ENCODE measurements at regions not wholly inside any gene's neighbourhood (a gene's known extent, or its start where the extent isn't known, plus 50 kb on each side); places are given as distances from the start of the nearest gene placed in this dataset.

DNA sequence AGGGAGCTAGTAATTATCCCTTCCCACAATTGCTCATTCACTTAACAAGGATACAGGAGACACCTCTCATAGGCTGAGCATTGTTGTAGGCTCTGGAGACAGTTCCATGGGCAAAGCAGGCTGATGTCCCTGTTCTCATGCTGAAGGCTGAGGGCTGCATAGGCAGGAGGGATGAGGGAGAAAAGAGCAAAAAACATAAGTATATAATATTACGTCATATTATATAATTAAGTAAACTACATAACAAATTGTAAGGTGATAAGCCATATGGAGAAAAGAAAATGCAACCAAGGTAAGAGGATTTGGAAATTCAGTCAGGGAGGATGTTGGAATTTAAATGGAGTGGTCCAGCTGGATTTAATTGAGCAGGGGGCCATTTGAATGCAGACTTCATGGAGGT lies 380.6 kb upstream of the ST6GAL2 start:
- H3K27me3 ChIP-seq, result no peaks in the 10 kb centered on the region
- DNase-seq (ENCODE audit: low spot score), result no peak
- no peak for TF ChIP-seq EZH2 (IDR thresholded peaks at IDR 0.05; ENCODE audit: borderline replicate concordance)
- TF ChIP-seq EZH2phosphoT487 (IDR thresholded peaks at IDR 0.05; ENCODE audit: low read depth, severe bottlenecking, unreplicated experiment), result no peak
- TF ChIP-seq, protein P1, sequence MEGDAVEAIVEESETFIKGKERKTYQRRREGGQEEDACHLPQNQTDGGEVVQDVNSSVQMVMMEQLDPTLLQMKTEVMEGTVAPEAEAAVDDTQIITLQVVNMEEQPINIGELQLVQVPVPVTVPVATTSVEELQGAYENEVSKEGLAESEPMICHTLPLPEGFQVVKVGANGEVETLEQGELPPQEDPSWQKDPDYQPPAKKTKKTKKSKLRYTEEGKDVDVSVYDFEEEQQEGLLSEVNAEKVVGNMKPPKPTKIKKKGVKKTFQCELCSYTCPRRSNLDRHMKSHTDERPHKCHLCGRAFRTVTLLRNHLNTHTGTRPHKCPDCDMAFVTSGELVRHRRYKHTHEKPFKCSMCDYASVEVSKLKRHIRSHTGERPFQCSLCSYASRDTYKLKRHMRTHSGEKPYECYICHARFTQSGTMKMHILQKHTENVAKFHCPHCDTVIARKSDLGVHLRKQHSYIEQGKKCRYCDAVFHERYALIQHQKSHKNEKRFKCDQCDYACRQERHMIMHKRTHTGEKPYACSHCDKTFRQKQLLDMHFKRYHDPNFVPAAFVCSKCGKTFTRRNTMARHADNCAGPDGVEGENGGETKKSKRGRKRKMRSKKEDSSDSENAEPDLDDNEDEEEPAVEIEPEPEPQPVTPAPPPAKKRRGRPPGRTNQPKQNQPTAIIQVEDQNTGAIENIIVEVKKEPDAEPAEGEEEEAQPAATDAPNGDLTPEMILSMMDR (IDR thresholded peaks at IDR 0.05; ENCODE audit: poor library complexity), result no peak
- H3K9me3 ChIP-seq (ENCODE audit: low read depth), result no peaks in the 10 kb centered on the region
- H2AFZ ChIP-seq, result no peak overlapping the region
- H3K27ac ChIP-seq, result no peak overlapping the region
- H3K79me2 ChIP-seq, result no peaks in the 10 kb centered on the region
- no peak overlapping the region for H3K4me3 ChIP-seq
- H3K36me3 ChIP-seq (replicated peaks; ENCODE audit: insufficient read depth, low read depth), result no peaks in the 10 kb centered on the region
- WGBS (ENCODE audit: low lambda C conversion rate, missing lambda C conversion rate), result 95% methylated on average over 1 of the region's 1 CpG
- H4K20me1 ChIP-seq (ENCODE audit: insufficient read depth, poor library complexity, severe bottlenecking), result no peaks in the 10 kb centered on the region
- no peak overlapping the region for H3K4me2 ChIP-seq
- no peaks in the 10 kb centered on the region for H3K9me2 ChIP-seq (replicated peaks; ENCODE audit: insufficient read depth)
- no peaks in the 10 kb centered on the region for H3K4me1 ChIP-seq (ENCODE audit: insufficient read depth)

DNA sequence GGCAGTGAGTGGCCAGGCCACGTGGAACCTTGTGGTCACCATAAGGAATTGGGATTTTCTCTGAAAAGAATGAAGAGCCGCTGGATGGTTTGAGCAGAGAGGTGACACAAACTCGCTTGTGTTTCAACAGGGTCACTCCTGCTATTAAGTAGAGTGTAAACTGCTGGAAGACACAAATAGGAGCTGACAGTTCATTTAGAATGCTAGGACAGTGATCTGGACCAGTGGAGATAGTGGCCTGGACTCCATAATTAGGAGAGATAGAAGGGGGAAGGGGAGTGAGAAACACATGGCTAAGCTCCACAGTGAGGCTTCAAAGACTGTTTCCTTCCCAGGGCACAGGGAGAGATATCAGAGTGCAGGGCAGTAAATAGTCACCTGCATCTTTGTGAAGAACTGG lies 381.1 kb upstream of the ST6GAL2 start:
- TF ChIP-seq EZH2 (IDR thresholded peaks at IDR 0.05; ENCODE audit: borderline replicate concordance), result no peak
- TF ChIP-seq, protein P1 (IDR thresholded peaks at IDR 0.05; ENCODE audit: poor library complexity), result no peak
- Histone ChIP-seq H2AFZ (no peak overlapping the region), H3K4me2 (no peak overlapping the region), H3K36me3 (replicated peaks; ENCODE audit: insufficient read depth, low read depth) (no peaks in the 10 kb centered on the region), H3K9me3 (ENCODE audit: low read depth) (no peaks in the 10 kb centered on the region), H3K9me2 (replicated peaks; ENCODE audit: insufficient read depth) (no peaks in the 10 kb centered on the region), H3K4me3 (no peak overlapping the region), H4K20me1 (ENCODE audit: insufficient read depth, poor library complexity, severe bottlenecking) (no peaks in the 10 kb centered on the region), H3K79me2 (no peaks in the 10 kb centered on the region), H3K4me1 (ENCODE audit: insufficient read depth) (no peaks in the 10 kb centered on the region), H3K27ac (no peak overlapping the region), H3K27me3 (no peaks in the 10 kb centered on the region)
- WGBS (ENCODE audit: low lambda C conversion rate, missing lambda C conversion rate), result 86% methylated on average over 3 of the region's 3 CpGs
- DNase-seq (ENCODE audit: low spot score), result no peak

DNA sequence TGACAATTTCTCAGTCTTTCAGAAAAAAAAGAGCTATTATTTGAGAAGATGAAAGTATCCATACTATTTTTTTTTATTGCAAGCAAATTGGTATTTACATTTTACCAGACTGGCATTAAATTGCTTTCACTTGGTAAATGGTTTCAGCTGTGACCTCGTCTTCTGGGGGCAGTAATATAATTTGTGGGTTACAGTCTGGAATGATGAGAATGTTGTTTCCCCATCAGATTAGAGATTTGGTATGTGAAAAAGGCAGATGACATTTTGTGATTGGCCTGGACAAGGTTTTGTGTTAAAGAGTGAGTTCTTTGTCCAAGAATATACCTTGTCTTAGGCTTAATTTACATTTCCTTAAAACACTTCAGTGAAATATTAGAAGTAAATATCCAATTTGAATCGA lies 390.1 kb upstream of the ST6GAL2 start:
- H3K27ac ChIP-seq, result no peak overlapping the region
- no peak overlapping the region for H3K4me3 ChIP-seq
- DNase-seq (ENCODE audit: low spot score), result no peak
- 63% methylated on average over 2 of the region's 2 CpGs for WGBS (ENCODE audit: low lambda C conversion rate, missing lambda C conversion rate)
- no peaks in the 10 kb centered on the region for H3K9me3 ChIP-seq (ENCODE audit: low read depth)
- H3K79me2 ChIP-seq, result no peaks in the 10 kb centered on the region
- H3K9me2 ChIP-seq (replicated peaks; ENCODE audit: insufficient read depth), result no peaks in the 10 kb centered on the region
- no peaks in the 10 kb centered on the region for H3K27me3 ChIP-seq
- no peaks in the 10 kb centered on the region for H3K36me3 ChIP-seq (replicated peaks; ENCODE audit: insufficient read depth, low read depth)
- H4K20me1 ChIP-seq (ENCODE audit: insufficient read depth, poor library complexity, severe bottlenecking), result no peaks in the 10 kb centered on the region
- H2AFZ ChIP-seq, result no peak overlapping the region
- H3K4me2 ChIP-seq, result no peak overlapping the region
- TF ChIP-seq, protein P1 (IDR thresholded peaks at IDR 0.05; ENCODE audit: poor library complexity), result no peak
- TF ChIP-seq EZH2phosphoT487 (IDR thresholded peaks at IDR 0.05; ENCODE audit: low read depth, severe bottlenecking, unreplicated experiment) (no peak), EZH2 (IDR thresholded peaks at IDR 0.05; ENCODE audit: borderline replicate concordance) (no peak)
- no peaks in the 10 kb centered on the region for H3K4me1 ChIP-seq (ENCODE audit: insufficient read depth)

DNA sequence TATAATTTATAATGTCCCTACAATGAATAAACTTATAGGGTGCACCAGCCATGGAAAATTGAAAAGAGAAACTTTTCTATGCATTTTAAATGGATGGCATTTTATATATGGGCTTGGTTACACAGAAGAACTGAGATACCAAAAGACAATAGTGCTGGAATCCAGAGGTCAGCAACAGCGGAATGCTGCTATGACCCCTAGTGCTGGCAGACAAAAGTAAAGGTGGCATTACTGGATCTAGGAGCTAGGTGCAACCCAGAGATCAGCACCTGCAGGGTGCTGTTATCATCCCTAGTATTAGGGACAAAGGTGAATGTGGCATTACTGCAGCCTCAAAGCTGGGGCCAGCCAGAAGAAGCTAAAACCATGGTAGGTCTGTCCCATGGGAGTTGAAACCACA lies 392.7 kb upstream of the ST6GAL2 start:
- no peak for TF ChIP-seq EZH2phosphoT487 (IDR thresholded peaks at IDR 0.05; ENCODE audit: low read depth, severe bottlenecking, unreplicated experiment)
- TF ChIP-seq, protein P1 (IDR thresholded peaks at IDR 0.05; ENCODE audit: poor library complexity), result no peak
- no peak for TF ChIP-seq EZH2 (IDR thresholded peaks at IDR 0.05; ENCODE audit: borderline replicate concordance)
- no peak for DNase-seq (ENCODE audit: low spot score)
- no peak overlapping the region for H3K4me3 ChIP-seq
- no peaks in the 10 kb centered on the region for H3K9me2 ChIP-seq (replicated peaks; ENCODE audit: insufficient read depth)
- H2AFZ ChIP-seq, result no peak overlapping the region
- WGBS (ENCODE audit: low lambda C conversion rate, missing lambda C conversion rate), result 65% methylated on average over 1 of the region's 1 CpG
- H3K36me3 ChIP-seq (replicated peaks; ENCODE audit: insufficient read depth, low read depth), result no peaks in the 10 kb centered on the region
- H3K27ac ChIP-seq, result no peak overlapping the region
- no peaks in the 10 kb centered on the region for H4K20me1 ChIP-seq (ENCODE audit: insufficient read depth, poor library complexity, severe bottlenecking)
- H3K79me2 ChIP-seq, result no peaks in the 10 kb centered on the region
- no peaks in the 10 kb centered on the region for H3K4me1 ChIP-seq (ENCODE audit: insufficient read depth)
- H3K27me3 ChIP-seq, result no peaks in the 10 kb centered on the region
- H3K9me3 ChIP-seq (ENCODE audit: low read depth), result no peaks in the 10 kb centered on the region
- H3K4me2 ChIP-seq, result no peak overlapping the region

Measured in hepatocyte (in vitro differentiated cells).